NB4 (cell line): ENCODE measurements at regions not wholly inside any gene's neighbourhood (a gene's known extent, or its start where the extent isn't known, plus 50 kb on each side); places are given as distances from the start of the nearest gene placed in this dataset.

Experiments used
- DNase-seq: peaks from one replicate; pipeline ENCODE4 v3.0.0; 2010; ENCODE audit warnings: low read depth
- H3K4me3 ChIP-seq: one replicate; pipeline ENCODE4 v1.5.1; 2011; ENCODE audit warnings: mild to moderate bottlenecking, low read depth, low read length, moderate library complexity
- MYC ChIP-seq: IDR thresholded peaks from 2 replicates; pipeline ENCODE4 v1.6.1; 2011; ENCODE audit warnings: low read depth, low read length
- POLR2A ChIP-seq: IDR thresholded peaks from 2 replicates; pipeline ENCODE4 v1.6.1; 2011; ENCODE audit warnings: mild to moderate bottlenecking; ENCODE audit not compliant: insufficient read length; ENCODE audit errors: extremely low read depth
- TF ChIP-seq, protein P1 (sequence below): IDR thresholded peaks from 2 replicates; pipeline ENCODE4 v1.6.1; 2011; ENCODE audit warnings: low read depth, low read length
- TF ChIP-seq, protein P2 (sequence below): IDR thresholded peaks from one replicate; pipeline ENCODE4 v1.5.1; 2012; ENCODE audit warnings: low read depth, low read length

DNA sequence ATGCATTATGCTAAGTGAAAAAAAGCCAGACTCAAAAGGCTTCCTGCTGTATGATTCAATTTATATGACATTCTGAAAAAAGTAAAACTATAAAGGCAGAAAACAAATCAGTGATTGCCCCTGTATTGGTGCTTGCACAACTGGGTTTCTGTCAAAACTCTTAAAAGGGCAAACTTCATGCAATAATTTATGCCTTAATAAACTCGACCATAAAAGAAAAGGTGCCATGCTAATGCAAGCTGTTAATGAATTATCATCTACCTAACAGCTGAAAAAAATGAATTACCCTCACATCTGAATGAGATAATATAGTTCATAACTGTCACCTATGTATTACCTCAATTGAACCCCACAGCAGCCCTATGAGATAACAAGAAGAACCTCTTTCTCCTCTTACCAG, 120.8 kb upstream of the ATP1A1 start:
- no peak overlapping the region for H3K4me3 ChIP-seq
- no peak for DNase-seq
- TF ChIP-seq MYC (no peak), POLR2A (no peak)
- TF ChIP-seq, protein P1, sequence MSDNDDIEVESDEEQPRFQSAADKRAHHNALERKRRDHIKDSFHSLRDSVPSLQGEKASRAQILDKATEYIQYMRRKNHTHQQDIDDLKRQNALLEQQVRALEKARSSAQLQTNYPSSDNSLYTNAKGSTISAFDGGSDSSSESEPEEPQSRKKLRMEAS, result no peak
- TF ChIP-seq, protein P2, sequence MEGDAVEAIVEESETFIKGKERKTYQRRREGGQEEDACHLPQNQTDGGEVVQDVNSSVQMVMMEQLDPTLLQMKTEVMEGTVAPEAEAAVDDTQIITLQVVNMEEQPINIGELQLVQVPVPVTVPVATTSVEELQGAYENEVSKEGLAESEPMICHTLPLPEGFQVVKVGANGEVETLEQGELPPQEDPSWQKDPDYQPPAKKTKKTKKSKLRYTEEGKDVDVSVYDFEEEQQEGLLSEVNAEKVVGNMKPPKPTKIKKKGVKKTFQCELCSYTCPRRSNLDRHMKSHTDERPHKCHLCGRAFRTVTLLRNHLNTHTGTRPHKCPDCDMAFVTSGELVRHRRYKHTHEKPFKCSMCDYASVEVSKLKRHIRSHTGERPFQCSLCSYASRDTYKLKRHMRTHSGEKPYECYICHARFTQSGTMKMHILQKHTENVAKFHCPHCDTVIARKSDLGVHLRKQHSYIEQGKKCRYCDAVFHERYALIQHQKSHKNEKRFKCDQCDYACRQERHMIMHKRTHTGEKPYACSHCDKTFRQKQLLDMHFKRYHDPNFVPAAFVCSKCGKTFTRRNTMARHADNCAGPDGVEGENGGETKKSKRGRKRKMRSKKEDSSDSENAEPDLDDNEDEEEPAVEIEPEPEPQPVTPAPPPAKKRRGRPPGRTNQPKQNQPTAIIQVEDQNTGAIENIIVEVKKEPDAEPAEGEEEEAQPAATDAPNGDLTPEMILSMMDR, result no peak

DNA sequence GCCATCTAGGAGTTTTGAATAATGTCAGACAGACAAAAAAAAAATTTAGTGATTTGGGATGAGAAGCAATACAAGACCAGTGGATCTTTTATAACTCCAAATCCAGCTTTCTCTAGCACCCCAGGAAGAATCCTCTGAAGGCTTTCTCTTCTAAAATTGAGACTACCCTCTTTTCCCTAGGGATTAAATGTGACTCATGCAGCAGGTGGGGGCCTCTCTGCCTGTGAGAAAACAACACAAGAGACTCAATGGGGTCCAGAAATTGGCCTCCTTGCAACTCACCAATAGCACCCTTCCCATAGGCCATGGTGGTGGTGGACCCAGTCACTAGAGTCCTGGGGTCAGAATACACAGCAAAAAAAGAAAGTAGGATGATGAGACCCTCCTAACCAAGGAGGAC, 120.3 kb upstream of the ATP1A1 start:
- H3K4me3 ChIP-seq, result no peak overlapping the region
- TF ChIP-seq, protein P1, result no peak
- TF ChIP-seq POLR2A (no peak), MYC (no peak)
- TF ChIP-seq, protein P2, result no peak
- DNase-seq, result no peak

DNA sequence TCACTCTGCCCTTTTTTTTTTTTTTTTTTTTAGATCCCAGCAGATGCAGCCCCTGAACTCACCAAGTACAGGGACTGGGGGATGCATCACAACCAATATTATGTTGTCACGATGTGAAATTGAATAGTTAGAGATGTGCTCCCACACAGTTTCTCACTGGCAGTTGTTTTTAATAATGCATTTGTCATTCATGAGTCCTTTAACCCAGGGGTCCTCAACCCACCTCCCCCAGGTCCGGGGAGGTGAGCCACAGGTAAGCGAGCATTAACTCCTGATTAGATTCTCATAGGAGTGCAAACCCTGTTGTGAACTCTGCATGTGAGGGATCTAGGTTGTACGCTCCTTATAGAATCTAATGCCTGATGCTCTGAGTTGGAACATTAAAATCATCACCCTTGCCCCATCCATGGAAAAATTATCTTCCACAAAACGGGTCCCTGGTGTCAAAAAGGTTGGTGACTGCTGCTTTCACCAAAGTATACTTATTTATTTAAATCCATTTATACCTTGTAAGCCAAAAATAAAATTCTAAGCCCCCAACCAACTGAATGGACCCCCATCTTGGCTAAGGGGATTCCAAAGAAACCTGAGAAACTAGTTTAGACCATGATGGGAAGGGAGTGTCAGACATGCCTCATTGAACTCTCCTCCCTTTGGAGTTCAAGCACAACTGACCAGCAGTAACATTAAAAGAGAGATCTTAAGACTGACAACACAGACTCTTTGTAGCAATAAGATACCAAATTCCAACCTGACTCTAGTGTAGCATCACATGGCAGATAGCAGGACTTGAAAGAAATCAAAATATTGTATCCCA, 119.3 kb upstream of the ATP1A1 start:
- TF ChIP-seq POLR2A (no peak), MYC (no peak)
- TF ChIP-seq, protein P1, result no peak
- TF ChIP-seq, protein P2, result no peak
- H3K4me3 ChIP-seq, result no peak overlapping the region
- DNase-seq, result no peak

DNA sequence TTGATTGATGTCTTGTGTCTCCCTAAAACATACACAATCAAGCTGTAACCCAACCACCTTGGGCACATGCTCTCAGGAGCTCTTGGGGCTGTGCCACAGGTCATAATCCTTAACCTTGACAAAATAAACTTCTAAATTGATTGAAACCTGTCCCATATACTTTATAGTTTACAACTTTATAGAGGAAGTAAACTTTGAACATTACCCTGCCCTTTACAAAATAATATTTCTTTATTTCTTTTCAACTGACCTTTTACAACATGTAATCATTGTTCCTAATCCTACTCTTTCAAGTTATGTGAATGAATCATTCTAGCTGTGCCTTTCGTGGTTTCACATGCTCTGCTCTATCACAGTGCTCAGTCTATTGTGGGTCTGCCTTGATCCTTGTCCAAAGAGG, 118.3 kb upstream of the ATP1A1 start:
- no peak for DNase-seq
- no peak overlapping the region for H3K4me3 ChIP-seq
- TF ChIP-seq, protein P1, result no peak
- TF ChIP-seq, protein P2, result no peak

DNA sequence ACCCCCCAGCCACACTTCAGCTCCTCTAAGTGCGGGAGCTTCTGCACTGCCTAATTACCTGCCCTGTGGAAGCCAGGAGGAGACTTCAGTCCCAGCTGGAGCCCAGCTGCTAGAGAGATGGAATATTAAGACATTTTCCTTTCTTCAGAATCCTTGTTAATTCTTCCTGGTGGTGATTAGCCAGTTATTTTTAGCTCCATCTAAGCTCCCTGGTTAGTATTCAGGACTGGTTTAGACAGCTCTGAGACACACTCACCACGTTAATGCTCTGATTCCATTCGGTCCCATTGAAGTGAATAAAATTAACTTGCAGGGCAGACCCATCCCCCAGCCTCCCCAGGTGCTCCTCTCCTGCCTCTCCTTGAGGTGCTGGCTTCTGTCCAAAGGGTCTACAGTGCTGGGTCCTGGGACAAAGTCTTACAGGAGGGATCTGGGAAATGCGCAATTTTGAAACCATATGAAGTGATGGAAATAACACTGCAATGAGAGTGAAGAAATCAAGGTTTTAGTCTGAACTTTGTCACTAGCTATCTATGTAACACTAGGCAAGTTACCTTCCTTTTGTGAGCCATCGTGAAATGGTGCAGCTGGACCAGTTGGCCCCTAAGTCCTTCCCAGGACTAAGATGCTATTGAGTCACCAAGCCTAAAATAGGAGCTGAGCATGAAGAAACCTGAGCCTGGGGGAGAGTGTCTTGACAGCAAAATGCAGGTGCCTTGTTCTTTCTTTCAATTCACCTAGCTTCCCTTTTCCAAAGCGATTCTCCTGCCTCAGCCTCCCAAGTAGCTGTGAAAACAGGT, 117.4 kb upstream of the ATP1A1 start:
- DNase-seq, result no peak
- TF ChIP-seq, protein P2, result no peak
- TF ChIP-seq, protein P1, result no peak
- TF ChIP-seq MYC (no peak), POLR2A (no peak)
- no peak overlapping the region for H3K4me3 ChIP-seq
